ENCODE measurements at regions not wholly inside any gene's neighbourhood (a gene's known extent, or its start where the extent isn't known, plus 50 kb on each side); places are given as distances from the start of the nearest gene placed in this dataset.

DNA sequence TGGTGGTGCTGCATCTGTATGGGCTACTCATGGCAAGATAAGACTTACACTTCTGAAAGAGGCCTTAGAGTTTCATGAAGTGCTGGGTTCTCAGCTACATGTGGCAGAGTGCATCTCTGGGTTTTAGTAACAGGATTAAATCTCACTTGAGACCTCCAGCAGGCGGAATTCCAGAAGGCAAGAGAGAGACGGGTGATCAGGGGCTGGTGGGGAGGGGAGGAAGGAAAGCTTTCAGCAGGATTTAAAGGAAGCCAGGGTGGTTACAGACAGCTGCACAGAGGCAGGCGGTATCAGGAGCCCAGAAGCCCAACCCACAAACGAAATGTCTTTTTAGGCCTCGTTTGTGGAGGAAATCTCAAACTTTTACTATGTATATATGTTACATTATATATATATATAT lies 56.2 kb upstream of the CD82 start:
- Mint-ChIP-seq H3K9me3 (no peaks in the 10 kb centered on the region; a peak in 2 of 5 replicates), H3K4me3 (no peak overlapping the region), H3K4me1 (peaks cover 0 to 8% of the 10 kb centered on the region in 2 experiments; a peak in 1 of 4 replicates), H3K36me3 (ENCODE audit: insufficient read depth in 1 of 3, low read depth in 3 of 3) (no peaks in the 10 kb centered on the region), H3K27me3 (ENCODE audit: low read depth) (peaks cover 16% of the 10 kb centered on the region), H3K27ac (no peak overlapping the region)
- H3K27me3 ChIP-seq (ENCODE audit: insufficient read depth, low read length) = no peaks in the 10 kb centered on the region
- H3K23ac ChIP-seq (ENCODE audit: insufficient read length, low read depth, low read length) = no peak overlapping the region
- no peak overlapping the region for H3K14ac ChIP-seq (ENCODE audit: insufficient read depth, low read length)
- no peak overlapping the region for H2BK12ac ChIP-seq (ENCODE audit: insufficient read length, low read depth, low read length)
- no peak overlapping the region for H2AK5ac ChIP-seq (ENCODE audit: insufficient read length, low read length)
- no peak overlapping the region for H2AFZ ChIP-seq (ENCODE audit: low read length)
- no CpG with 5 or more reads among the region's 5 CpGs for WGBS (ENCODE audit: extremely low coverage, insufficient read length, low lambda C conversion rate)
- H2BK120ac ChIP-seq (ENCODE audit: low read depth, low read length, poor library complexity, severe bottlenecking) = no peak overlapping the region
- no peak overlapping the region for H2BK15ac ChIP-seq (ENCODE audit: low read depth, low read length)
- H3K79me2 ChIP-seq (ENCODE audit: insufficient read depth, low read length) = no peaks in the 10 kb centered on the region
- H2BK5ac ChIP-seq (ENCODE audit: insufficient read length, low read length) = no peak overlapping the region
- H3K9me3 ChIP-seq (ENCODE audit: control insufficient read depth, low read depth, low read length) = no peaks in the 10 kb centered on the region
- no peak for DNase-seq
- H4K8ac ChIP-seq (replicated peaks; ENCODE audit: insufficient read length, low read depth, low read length) = no peak overlapping the region
- no peaks in the 10 kb centered on the region for H3K79me1 ChIP-seq (ENCODE audit: insufficient read depth, low read depth, low read length, poor library complexity, severe bottlenecking)
- H3K4ac ChIP-seq (ENCODE audit: low read depth, low read length) = no peak overlapping the region
- H3K56ac ChIP-seq (ENCODE audit: insufficient read length, low read depth, low read length) = no peak overlapping the region
- H2BK20ac ChIP-seq (ENCODE audit: low read depth, low read length, poor library complexity, severe bottlenecking) = no peak overlapping the region
- no peaks in the 10 kb centered on the region for H3K4me1 ChIP-seq (ENCODE audit: insufficient read depth, low read length)
- no peak overlapping the region for H3K4me2 ChIP-seq (ENCODE audit: insufficient read depth, insufficient read length, low read length)
- H3K23me2 ChIP-seq (ENCODE audit: insufficient read length, low read depth, low read length, poor library complexity, severe bottlenecking) = no peaks in the 10 kb centered on the region
- no peak overlapping the region for H3K18ac ChIP-seq (ENCODE audit: insufficient read length, low read depth, low read length)
- H3T11ph ChIP-seq (ENCODE audit: low read length) = no peak overlapping the region
- no peaks in the 10 kb centered on the region for H4K20me1 ChIP-seq (ENCODE audit: control insufficient read depth, insufficient read depth, insufficient read length)
- no peak overlapping the region for H3K9ac ChIP-seq (ENCODE audit: extremely low read depth, insufficient read length, low read length)
- H4K5ac ChIP-seq (ENCODE audit: insufficient read length, low read depth, low read length) = no peak overlapping the region
- H4K91ac ChIP-seq (ENCODE audit: insufficient read length, low read depth, low read length) = no peak overlapping the region
- TF ChIP-seq, protein P1, sequence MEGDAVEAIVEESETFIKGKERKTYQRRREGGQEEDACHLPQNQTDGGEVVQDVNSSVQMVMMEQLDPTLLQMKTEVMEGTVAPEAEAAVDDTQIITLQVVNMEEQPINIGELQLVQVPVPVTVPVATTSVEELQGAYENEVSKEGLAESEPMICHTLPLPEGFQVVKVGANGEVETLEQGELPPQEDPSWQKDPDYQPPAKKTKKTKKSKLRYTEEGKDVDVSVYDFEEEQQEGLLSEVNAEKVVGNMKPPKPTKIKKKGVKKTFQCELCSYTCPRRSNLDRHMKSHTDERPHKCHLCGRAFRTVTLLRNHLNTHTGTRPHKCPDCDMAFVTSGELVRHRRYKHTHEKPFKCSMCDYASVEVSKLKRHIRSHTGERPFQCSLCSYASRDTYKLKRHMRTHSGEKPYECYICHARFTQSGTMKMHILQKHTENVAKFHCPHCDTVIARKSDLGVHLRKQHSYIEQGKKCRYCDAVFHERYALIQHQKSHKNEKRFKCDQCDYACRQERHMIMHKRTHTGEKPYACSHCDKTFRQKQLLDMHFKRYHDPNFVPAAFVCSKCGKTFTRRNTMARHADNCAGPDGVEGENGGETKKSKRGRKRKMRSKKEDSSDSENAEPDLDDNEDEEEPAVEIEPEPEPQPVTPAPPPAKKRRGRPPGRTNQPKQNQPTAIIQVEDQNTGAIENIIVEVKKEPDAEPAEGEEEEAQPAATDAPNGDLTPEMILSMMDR (conservative IDR thresholded peaks at IDR 0.05) = no peak
- no peak overlapping the region for H3K27ac ChIP-seq (ENCODE audit: insufficient read length, low read depth, low read length)
